Adrenal gland (tissue), 9 donors: ENCODE measurements at regions not wholly inside any gene's neighbourhood (a gene's known extent, or its start where the extent isn't known, plus 50 kb on each side); places are given as distances from the start of the nearest gene placed in this dataset.

Experiments
- DNase-seq, 7 donors: peaks; one replicate each; pipeline ENCODE4 v3.0.0-alpha.2; 2019 to 2020
- H3K27ac ChIP-seq, 5 donors: fragments of 200-600 bp; sonication (generic) in 4 of 5; 1 replicate in 3 of 5; 2 replicates in 2 of 5; pipeline versions ENCODE4 v1.5.1 to v1.8.0; 2016 to 2020; ENCODE audit warnings: mild to moderate bottlenecking in 1 of 5
- H3K27me3 ChIP-seq: fragments of 200-600 bp; 2 replicates; pipeline ENCODE4 v1.8.0; 2021
- H3K36me3 ChIP-seq, 2 donors: fragments of 200-600 bp; replicated peaks in 1 of 2; 1 replicate in 1 of 2; 2 replicates in 1 of 2; pipeline versions ENCODE4 v1.5.1 to v1.8.0; 2018 to 2022
- H3K4me1 ChIP-seq, 2 donors: fragments of 200-600 bp; replicated peaks in 1 of 2; 1 replicate in 1 of 2; 2 replicates in 1 of 2; pipeline versions ENCODE4 v1.5.1 to v1.8.0; 2018 to 2021
- H3K4me3 ChIP-seq, 4 donors: fragments of 200-600 bp; sonication (generic) in 3 of 4; one replicate each; pipeline ENCODE4 v1.5.1; 2016 to 2018
- H3K9me3 ChIP-seq, 3 donors: fragments of 200-600 bp; sonication (generic) in 1 of 3; replicated peaks in 1 of 3; 1 replicate in 2 of 3; 2 replicates in 1 of 3; pipeline versions ENCODE4 v1.5.1 to v1.8.0; 2016 to 2021
- CTCF ChIP-seq, 6 experiments: fragments of 450-650 bp in 4 of 6; fragments of 200-600 bp in 2 of 6; sonication (generic) in 1 of 6; IDR thresholded peaks; 1 replicate in 5 of 6; 2 replicates in 1 of 6; pipeline versions ENCODE4 v1.5.1 to v1.8.0; 2016 to 2021; ENCODE audit warnings: antibody characterized with exemption in 6 of 6, mild to moderate bottlenecking in 2 of 6, moderate library complexity in 1 of 6
- POLR2A ChIP-seq, 2 donors: fragments of 450-650 bp; IDR thresholded peaks; one replicate each; pipeline ENCODE4 v1.6.1; 2017; ENCODE audit warnings: antibody characterized with exemption in 2 of 2, mild to moderate bottlenecking in 2 of 2, moderate library complexity in 1 of 2
- WGBS, 4 donors: extraction: QIAGEN DNeasy Blood & Tissue Kit in 2 of 4; methylation state at CpG; one replicate each; pipeline versions ENCODE4 v1.1.5 to v1.1.7; 2013 to 2017; 5-methylcytosine and 5-hydroxymethylcytosine counted together
- intact Hi-C, 2 donors: fragments of 100-400 bp; cut with DNase I; formaldehyde crosslinking; loops; one replicate each; pipeline versions ENCODE4 v1.14.1 to v1.15.0; 2022 to 2023
- donor health status: healthy with polysubstance abuse.
- donor health status: Bipolar disorder and iron deficiency.
- donor health status: DM: yes; HTN: yes; CAD: no.
- donor health status: DM: no; HTN: no; CAD: no.
- donor health status: DM: no; HTN: no; CAD: no.

DNA sequence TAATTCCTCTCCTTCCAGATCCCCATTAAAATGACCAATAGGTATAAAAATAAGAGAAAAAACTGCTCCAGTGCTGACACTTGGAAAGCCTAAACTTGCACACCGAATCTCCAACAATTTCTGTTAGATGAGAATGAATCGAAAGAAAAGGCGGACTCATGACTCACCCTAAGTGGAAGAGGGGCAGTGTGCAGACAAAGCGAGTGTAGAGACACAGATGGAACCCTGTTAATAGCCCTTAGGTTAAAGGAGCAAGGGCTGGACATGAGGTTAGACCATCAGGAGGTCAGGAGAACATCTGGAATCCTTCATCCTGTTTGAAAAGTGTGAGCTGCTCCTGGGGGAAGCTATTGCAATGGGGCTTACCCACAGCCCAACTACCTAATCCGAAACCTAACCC lies 103.4 kb upstream of the GLI3 start:
- intact Hi-C loops = no loop called here

DNA sequence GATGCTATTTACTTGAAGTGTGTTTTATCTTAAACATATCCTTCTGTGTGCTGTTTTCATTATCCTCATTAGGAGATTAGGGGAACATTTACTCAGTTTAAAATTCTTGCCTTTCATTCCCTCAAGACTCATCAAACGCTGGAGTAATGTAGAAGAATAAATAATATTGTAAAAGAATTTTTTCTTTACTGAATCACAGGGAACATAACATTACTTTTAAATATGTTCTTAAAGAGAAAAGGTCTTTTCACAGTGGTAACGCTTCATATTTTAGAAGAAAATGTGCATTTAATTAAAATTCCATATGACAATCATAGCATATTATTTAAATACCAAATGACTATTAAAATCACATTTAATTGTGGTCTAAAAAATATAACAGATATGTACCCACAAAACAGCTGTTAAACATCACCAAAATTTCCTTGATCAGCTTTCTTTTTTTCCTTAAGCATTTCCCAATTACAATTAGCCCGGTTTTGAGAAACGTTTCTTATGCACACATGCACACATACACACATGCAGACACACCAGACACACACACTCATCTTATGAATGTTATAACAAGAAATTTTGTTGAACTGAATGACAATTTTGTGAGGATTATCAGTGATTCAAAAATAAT lies 102.0 kb upstream of the GLI3 start:
- DNase-seq = no peak
- Histone ChIP-seq H3K27ac (no peak overlapping the region), H3K4me1 (no peaks in the 10 kb centered on the region), H3K36me3 (no peaks in the 10 kb centered on the region), H3K9me3 (no peaks in the 10 kb centered on the region), H3K4me3 (no peak overlapping the region), H3K27me3 (no peaks in the 10 kb centered on the region)
- WGBS, 4 donors = 63 to 82% (median 78%) methylated on average over 4 of the region's 4 CpGs
- intact Hi-C loops = no loop called here
- no peak for TF ChIP-seq POLR2A (IDR thresholded peaks at IDR 0.05)
- TF ChIP-seq CTCF (IDR thresholded peaks at IDR 0.05) = no peak

More for the DNA sequence above, 103.4 kb upstream of the GLI3 start:
- Histone ChIP-seq H3K9me3 (no peaks in the 10 kb centered on the region), H3K27me3 (no peaks in the 10 kb centered on the region), H3K36me3 (no peaks in the 10 kb centered on the region), H3K4me1 (no peaks in the 10 kb centered on the region), H3K27ac (no peak overlapping the region), H3K4me3 (no peak overlapping the region)
- WGBS, 4 donors = 75 to 78% (median 77%) methylated on average over 5 of the region's 5 CpGs
- peak in 1 of 7 donors; percentile 7 for DNase-seq
- TF ChIP-seq POLR2A (IDR thresholded peaks at IDR 0.05) (no peak), CTCF (IDR thresholded peaks at IDR 0.05) (no peak)

- 60 to 73% (median 68%) methylated on average over 4 of the region's 4 CpGs for WGBS, 4 donors
- TF ChIP-seq POLR2A (IDR thresholded peaks at IDR 0.05) = no peak
- no peak for TF ChIP-seq CTCF (IDR thresholded peaks at IDR 0.05)
- Histone ChIP-seq H3K9me3 (peaks cover 0 to under 1% (median 0%) of the 10 kb centered on the region in 3 donors), H3K27ac (no peak overlapping the region), H3K27me3 (no peaks in the 10 kb centered on the region), H3K4me3 (no peak overlapping the region), H3K36me3 (no peaks in the 10 kb centered on the region), H3K4me1 (no peaks in the 10 kb centered on the region)
- no peak for DNase-seq
- intact Hi-C loops = no loop called here
Observed at GRCh38 chr7:42338231-42338915, 101.4 kb upstream of the GLI3 start.

- H3K9me3 ChIP-seq = peaks cover 0 to 10% (median 0%) of the 10 kb centered on the region in 3 donors
- TF ChIP-seq CTCF (IDR thresholded peaks at IDR 0.05) (no peak), POLR2A (IDR thresholded peaks at IDR 0.05) (no peak)
- 85 to 87% (median 86%) methylated on average over 9 to 13 of the region's 13 CpGs for WGBS, 4 donors
- H3K4me3 ChIP-seq = no peak overlapping the region
- no peaks in the 10 kb centered on the region for H3K4me1 ChIP-seq
- H3K27me3 ChIP-seq = no peaks in the 10 kb centered on the region
- intact Hi-C loops = no loop called here
- H3K27ac ChIP-seq = no peak overlapping the region
- H3K36me3 ChIP-seq = no peaks in the 10 kb centered on the region
- no peak for DNase-seq
Observed at GRCh38 chr7:42337225-42337905, 100.4 kb upstream of the GLI3 start.
